ENCODE measurements at regions not wholly inside any gene's neighbourhood (a gene's known extent, or its start where the extent isn't known, plus 50 kb on each side); places are given as distances from the start of the nearest gene placed in this dataset.

DNA sequence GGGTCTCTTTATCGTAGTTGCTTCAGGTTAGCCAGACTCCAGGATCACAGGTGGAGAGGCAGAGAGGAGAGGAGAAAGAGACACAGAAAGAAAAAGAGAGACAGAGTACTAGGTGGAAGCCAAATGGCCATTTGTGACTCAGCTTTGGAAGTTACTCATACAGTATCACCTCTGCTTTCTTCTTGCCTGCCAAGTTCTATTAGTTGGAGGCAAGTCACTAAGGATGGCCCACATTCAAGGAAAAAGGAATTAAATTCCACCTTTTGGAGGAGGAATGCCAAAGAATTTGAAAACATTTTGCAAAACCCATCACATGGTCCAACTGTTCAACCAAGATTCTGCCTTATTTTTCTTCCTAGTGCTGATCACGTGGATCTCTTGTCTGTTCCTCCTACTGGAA is 291.1 kb downstream of the CHL1 start:
- no peak overlapping the region for H3K4me3 ChIP-seq (replicated peaks; ENCODE audit: low read depth, low read length)
- TF ChIP-seq, protein P1, sequence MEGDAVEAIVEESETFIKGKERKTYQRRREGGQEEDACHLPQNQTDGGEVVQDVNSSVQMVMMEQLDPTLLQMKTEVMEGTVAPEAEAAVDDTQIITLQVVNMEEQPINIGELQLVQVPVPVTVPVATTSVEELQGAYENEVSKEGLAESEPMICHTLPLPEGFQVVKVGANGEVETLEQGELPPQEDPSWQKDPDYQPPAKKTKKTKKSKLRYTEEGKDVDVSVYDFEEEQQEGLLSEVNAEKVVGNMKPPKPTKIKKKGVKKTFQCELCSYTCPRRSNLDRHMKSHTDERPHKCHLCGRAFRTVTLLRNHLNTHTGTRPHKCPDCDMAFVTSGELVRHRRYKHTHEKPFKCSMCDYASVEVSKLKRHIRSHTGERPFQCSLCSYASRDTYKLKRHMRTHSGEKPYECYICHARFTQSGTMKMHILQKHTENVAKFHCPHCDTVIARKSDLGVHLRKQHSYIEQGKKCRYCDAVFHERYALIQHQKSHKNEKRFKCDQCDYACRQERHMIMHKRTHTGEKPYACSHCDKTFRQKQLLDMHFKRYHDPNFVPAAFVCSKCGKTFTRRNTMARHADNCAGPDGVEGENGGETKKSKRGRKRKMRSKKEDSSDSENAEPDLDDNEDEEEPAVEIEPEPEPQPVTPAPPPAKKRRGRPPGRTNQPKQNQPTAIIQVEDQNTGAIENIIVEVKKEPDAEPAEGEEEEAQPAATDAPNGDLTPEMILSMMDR (IDR thresholded peaks at IDR 0.05; ENCODE audit: low read length, missing control alignments) = no peak

DNA sequence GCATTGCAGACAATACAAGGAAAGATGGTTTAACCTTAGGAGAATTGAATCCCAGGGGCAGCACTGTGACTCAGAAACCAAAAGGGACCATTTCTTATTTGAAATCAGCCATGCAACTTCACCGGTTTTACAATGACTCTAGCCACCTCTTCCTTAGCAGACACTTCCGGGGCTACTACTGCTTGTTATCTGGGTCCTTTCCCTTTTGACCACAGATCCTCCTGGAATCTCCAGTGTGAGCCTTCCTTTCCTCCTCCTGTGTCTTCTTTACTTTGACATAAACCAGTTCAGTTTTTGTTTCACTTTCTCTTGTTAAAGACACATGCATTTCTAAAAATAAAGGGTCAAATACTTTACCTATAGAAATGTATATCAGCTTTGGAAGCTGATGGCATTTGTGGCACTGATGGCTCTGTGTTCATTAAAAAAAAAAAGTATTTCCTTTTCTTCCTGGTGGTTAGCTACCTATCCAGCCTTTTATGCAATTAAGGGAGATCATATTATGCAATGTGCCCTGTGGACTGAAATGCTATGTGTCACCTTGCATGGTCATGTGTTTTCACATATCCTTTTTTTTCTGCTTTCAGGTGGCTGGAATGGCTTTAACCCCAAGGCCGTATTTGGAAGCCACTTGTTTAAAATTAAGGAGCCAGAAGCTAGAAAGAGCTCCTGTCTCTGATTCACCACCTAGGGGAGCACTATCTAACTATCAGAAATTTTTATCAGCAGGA is 296.2 kb downstream of the CHL1 start:
- H3K4me3 ChIP-seq (replicated peaks; ENCODE audit: low read depth, low read length) = no peak overlapping the region
- TF ChIP-seq, protein P1 (IDR thresholded peaks at IDR 0.05; ENCODE audit: low read length, missing control alignments) = no peak
- DNase-seq (ENCODE audit: low read depth) = no peak

More for the DNA sequence above, 291.1 kb downstream of the CHL1 start:
- DNase-seq (ENCODE audit: low read depth) = no peak

DNA sequence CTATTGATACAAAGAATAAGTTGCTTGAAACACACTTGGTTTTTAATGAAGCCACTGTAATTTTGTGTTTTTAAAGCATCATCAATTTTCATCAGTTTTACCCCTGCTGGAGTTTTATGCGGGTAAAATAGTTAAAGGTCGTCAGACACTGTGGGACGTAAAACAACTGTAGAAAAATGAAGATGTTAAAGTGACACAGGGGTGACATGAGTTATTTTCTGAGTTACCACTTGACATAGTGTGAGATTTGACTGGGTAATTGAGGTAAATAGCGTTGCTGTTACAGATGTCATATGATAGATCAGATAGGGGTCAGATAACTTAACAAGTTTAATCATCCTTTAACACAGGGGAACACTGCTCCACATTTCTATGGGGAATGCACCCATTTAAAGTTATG is 297.6 kb downstream of the CHL1 start:
- no peak for DNase-seq (ENCODE audit: low read depth)
- TF ChIP-seq, protein P1 (IDR thresholded peaks at IDR 0.05; ENCODE audit: low read length, missing control alignments) = no peak
- no peak overlapping the region for H3K4me3 ChIP-seq (replicated peaks; ENCODE audit: low read depth, low read length)

DNA sequence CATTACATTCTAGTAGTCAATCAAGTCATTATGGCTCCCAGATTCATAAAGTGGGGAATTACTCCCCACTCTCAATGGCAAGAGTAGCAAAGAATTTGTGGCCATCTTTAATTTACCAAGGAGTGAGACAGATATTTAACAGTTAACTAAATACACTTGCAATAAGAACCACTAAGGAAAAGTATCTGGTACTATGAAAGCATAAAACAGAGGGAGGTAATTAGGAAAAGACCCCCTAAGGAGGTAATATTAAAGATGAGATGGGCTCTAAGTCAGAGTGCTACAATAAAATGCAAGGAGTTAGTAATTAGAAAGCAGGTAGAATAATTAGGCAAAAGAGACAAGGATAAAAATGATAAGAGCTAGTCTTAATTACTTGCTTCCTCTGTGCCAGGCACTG is 301.9 kb downstream of the CHL1 start:
- TF ChIP-seq, protein P1 (IDR thresholded peaks at IDR 0.05; ENCODE audit: low read length, missing control alignments) = no peak
- H3K4me3 ChIP-seq (replicated peaks; ENCODE audit: low read depth, low read length) = no peak overlapping the region
- no peak for DNase-seq (ENCODE audit: low read depth)

DNA sequence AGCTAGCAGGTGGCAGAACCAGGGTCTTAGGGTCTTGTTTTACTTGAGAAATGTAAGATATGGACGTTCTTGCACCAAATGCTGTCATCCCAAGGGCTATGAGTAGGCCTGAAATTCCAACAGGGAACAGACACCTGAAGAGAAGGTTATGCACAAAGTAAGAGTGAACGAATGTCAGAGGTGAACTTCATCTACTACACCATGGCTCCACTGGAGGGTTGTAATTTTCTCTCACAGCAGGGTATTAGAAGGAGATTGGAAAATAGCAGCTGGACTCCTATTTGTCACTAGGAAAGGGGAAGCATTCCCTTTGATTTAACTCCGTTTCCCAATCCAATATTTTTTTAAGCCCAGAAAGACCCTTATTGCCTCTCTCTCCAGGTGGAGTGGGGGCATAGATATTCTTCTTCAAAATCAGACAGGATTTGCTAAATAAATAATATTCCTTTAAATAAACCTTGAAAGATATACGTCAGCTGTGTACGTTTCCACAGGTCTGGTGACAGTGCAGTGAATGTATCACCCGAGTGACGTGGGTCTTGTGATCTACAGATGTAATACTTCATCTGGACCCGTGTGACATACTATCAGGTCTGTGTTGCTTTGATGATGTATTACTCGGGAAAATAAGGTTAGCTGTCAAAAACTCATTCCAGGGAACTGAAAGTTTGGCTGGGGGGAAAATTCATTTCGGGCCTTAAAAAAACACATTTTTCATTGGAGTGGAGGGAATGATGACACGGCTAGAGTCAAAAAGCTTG is 302.6 kb downstream of the CHL1 start:
- H3K4me3 ChIP-seq (replicated peaks; ENCODE audit: low read depth, low read length) = no peak overlapping the region
- no peak for DNase-seq (ENCODE audit: low read depth)
- TF ChIP-seq, protein P1 (IDR thresholded peaks at IDR 0.05; ENCODE audit: low read length, missing control alignments) = no peak

DNA sequence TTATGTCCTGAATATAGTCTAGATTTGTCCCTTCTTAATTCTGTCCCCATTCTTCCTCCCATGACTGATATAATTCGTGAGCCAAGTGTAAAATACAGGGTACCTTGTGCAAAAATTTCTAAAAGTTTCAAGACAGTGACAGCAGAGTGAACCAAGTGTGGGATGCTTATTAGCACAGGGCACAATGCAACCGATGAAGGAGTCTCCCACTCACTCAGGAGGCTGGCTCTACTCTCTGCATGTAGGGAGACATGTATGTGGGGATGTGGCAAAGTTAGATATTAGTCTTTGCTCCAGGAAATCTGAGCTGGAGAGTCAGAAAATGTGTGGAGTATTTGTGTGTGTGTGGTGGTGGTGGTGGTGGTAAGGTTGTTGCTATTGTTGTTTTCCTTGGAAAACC is 305.9 kb downstream of the CHL1 start:
- DNase-seq (ENCODE audit: low read depth) = no peak
- TF ChIP-seq, protein P1 (IDR thresholded peaks at IDR 0.05; ENCODE audit: low read length, missing control alignments) = no peak
- H3K4me3 ChIP-seq (replicated peaks; ENCODE audit: low read depth, low read length) = no peak overlapping the region

Data from fibroblast of pulmonary artery (primary cell).